HepG2 (cell line): ENCODE measurements at regions not wholly inside any gene's neighbourhood (a gene's known extent, or its start where the extent isn't known, plus 50 kb on each side); places are given as distances from the start of the nearest gene placed in this dataset.

ENCODE experiments used
- ATAC-seq: fragments of 200-7000 bp; cut with Tn5 transposase; 3 replicates; pipeline ENCODE4 v1.9.1; 2020; ENCODE audit warnings: mild to moderate bottlenecking, moderate library complexity
- BruUV-seq: library from RNA; stranded (reverse); fragments of 400-500 nt; replicated peaks from 2 replicates; lab custom pipeline; 2021; lab: Mats Ljungman, UMichigan
- CTCF ChIA-PET: fragments of 300-600 bp; formaldehyde crosslinking; extraction: SDS; loops from one replicate; lab custom pipeline; 2021; ENCODE audit warnings: low total read pairs, inconsistent platforms, low intra/inter-chr PET ratio; lab: Yijun Ruan, JAX
- POLR2A ChIA-PET: fragments of 350-600 bp; sonication (Branson Sonifier 250); formaldehyde crosslinking; loops from one replicate; lab custom pipeline; 2020; ENCODE audit warnings: antibody characterized with exemption, inconsistent platforms; lab: Yijun Ruan, JAX
- DNase-seq: peaks from one replicate; pipeline ENCODE4 v3.0.0-alpha.2; 2015; ENCODE audit warnings: low spot score
- FAIRE-seq: peaks from 3 replicates; lab custom pipeline; 2011; peaks lifted over from hg19 to GRCh38; lab: Jason Lieb, UNC
- H2AFZ ChIP-seq: one replicate; pipeline ENCODE4 v1.6.1; 2011; ENCODE audit warnings: low read length, inconsistent platforms
- H3K27ac ChIP-seq: fragments of 300-600 bp; 3 replicates; pipeline ENCODE4 v1.8.0; 2011; ENCODE audit warnings: mixed run types, mild to moderate bottlenecking, mixed read lengths, low read length, inconsistent platforms; ENCODE audit not compliant: insufficient read depth; ENCODE audit errors: extremely low read length
- H3K27me3 ChIP-seq, 2 experiments: fragments of 200-600 bp in 1 of 2; 2 replicates in 1 of 2; 3 replicates in 1 of 2; pipeline versions ENCODE4 v1.6.0 to v1.8.0; 2011; ENCODE audit warnings: low read length in 2 of 2, mild to moderate bottlenecking in 2 of 2, moderate library complexity in 2 of 2, inconsistent platforms in 1 of 2; ENCODE audit not compliant: insufficient read depth in 2 of 2, control insufficient read depth in 1 of 2
- H3K36me3 ChIP-seq, 2 experiments: fragments of 200-600 bp in 1 of 2; replicated peaks in 1 of 2; 2 replicates in 1 of 2; 3 replicates in 1 of 2; pipeline versions ENCODE4 v1.5.1 to v1.8.0; 2011; ENCODE audit warnings: low read length in 2 of 2, inconsistent platforms in 1 of 2; ENCODE audit not compliant: insufficient read depth in 2 of 2, control insufficient read depth in 1 of 2
- H3K4me1 ChIP-seq: 2 replicates; pipeline ENCODE4 v1.5.1; 2012; ENCODE audit warnings: low read length, inconsistent platforms; ENCODE audit not compliant: insufficient read depth
- H3K4me2 ChIP-seq: 2 replicates; pipeline ENCODE4 v1.6.0; 2011; ENCODE audit warnings: low read depth, low read length, inconsistent platforms
- H3K4me3 ChIP-seq, 3 experiments: fragments of 200-600 bp in 1 of 3; sonication (generic), shearing (Covaris generic) in 1 of 3; replicated peaks in 1 of 3; 2 replicates each; pipeline ENCODE4 v1.5.1; 2011 to 2016; ENCODE audit warnings: low read length in 3 of 3, inconsistent platforms in 2 of 3, low read depth in 2 of 3, mild to moderate bottlenecking in 2 of 3, control low read depth in 1 of 3, mixed read lengths in 1 of 3; ENCODE audit not compliant: insufficient read depth in 1 of 3
- H3K79me2 ChIP-seq: one replicate; pipeline ENCODE4 v1.6.1; 2011; ENCODE audit warnings: low read length, inconsistent platforms; ENCODE audit not compliant: insufficient read depth
- H3K9ac ChIP-seq: 2 replicates; pipeline ENCODE4 v1.6.0; 2011; ENCODE audit warnings: mild to moderate bottlenecking, low read depth, low read length, inconsistent platforms; ENCODE audit not compliant: insufficient read depth
- H3K9me3 ChIP-seq: 2 replicates; pipeline ENCODE4 v1.5.1; 2012; ENCODE audit warnings: mild to moderate bottlenecking, low read length
- H4K20me1 ChIP-seq: 2 replicates; pipeline ENCODE4 v1.6.0; 2011; ENCODE audit warnings: inconsistent platforms, mild to moderate bottlenecking, low read length, moderate library complexity; ENCODE audit not compliant: insufficient read depth
- ARHGAP35 ChIP-seq: sonication (generic); formaldehyde crosslinking; IDR thresholded peaks from 2 replicates; pipeline ENCODE4 v1.9.0; 2022; ENCODE audit warnings: mild to moderate bottlenecking, inconsistent platforms, moderate library complexity, missing genetic modification reagents, borderline replicate concordance
- CEBPB ChIP-seq: IDR thresholded peaks from 2 replicates; pipeline ENCODE4 v1.6.1; 2011; ENCODE audit warnings: low read depth, low read length, improper control_type of control experiment, borderline replicate concordance
- CERS6 ChIP-seq: sonication (generic); formaldehyde crosslinking; IDR thresholded peaks from 2 replicates; pipeline ENCODE4 v1.5.0; 2020; ENCODE audit warnings: missing genetic modification reagents
- FOXK2 ChIP-seq: fragments of 450-650 bp; IDR thresholded peaks from 2 replicates; pipeline ENCODE4 v1.6.1; 2016
- MAZ ChIP-seq, 2 experiments: sonication (generic) in 1 of 2; formaldehyde crosslinking in 1 of 2; IDR thresholded peaks; 2 replicates each; pipeline versions ENCODE4 v1.5.0 to v1.6.1; 2012 to 2020; ENCODE audit warnings: low read depth in 2 of 2, mild to moderate bottlenecking in 2 of 2, borderline replicate concordance in 1 of 2, improper control_type of control experiment in 1 of 2, low read length in 1 of 2, missing genetic modification reagents in 1 of 2, moderate library complexity in 1 of 2
- MBD4 ChIP-seq: IDR thresholded peaks from 2 replicates; pipeline ENCODE4 v1.6.1; 2012; ENCODE audit warnings: low read length, inconsistent platforms, borderline replicate concordance
- NR3C1 ChIP-seq: sonication (generic); formaldehyde crosslinking; IDR thresholded peaks from 2 replicates; pipeline ENCODE4 v1.4.0; 2020; ENCODE audit warnings: missing genetic modification reagents
- PAF1 ChIP-seq: IDR thresholded peaks from 2 replicates; pipeline ENCODE4 v1.6.1; 2016; ENCODE audit warnings: missing genetic modification reagents, missing compliant biosample characterization
- ZBTB21 ChIP-seq: sonication (generic); formaldehyde crosslinking; IDR thresholded peaks from 2 replicates; pipeline ENCODE4 v1.4.0; 2020; ENCODE audit warnings: missing genetic modification reagents
- ZKSCAN5 ChIP-seq: sonication (generic); formaldehyde crosslinking; IDR thresholded peaks from 2 replicates; pipeline ENCODE4 v1.5.1; 2020; ENCODE audit warnings: mild to moderate bottlenecking, missing genetic modification reagents
- ZNF142 ChIP-seq: sonication (generic); formaldehyde crosslinking; IDR thresholded peaks from 2 replicates; pipeline ENCODE4 v1.4.0; 2020; ENCODE audit warnings: missing genetic modification reagents
- ZNF264 ChIP-seq: sonication (generic); formaldehyde crosslinking; IDR thresholded peaks from 2 replicates; pipeline ENCODE4 v1.4.0; 2020; ENCODE audit warnings: missing genetic modification reagents
- ZNF605 ChIP-seq: sonication (generic); formaldehyde crosslinking; IDR thresholded peaks from 2 replicates; pipeline ENCODE4 v1.8.0; 2022; ENCODE audit warnings: mild to moderate bottlenecking, missing genetic modification reagents
- WGBS: methylation state at CpG from one replicate; pipeline ENCODE4 v1.1.6; 2017; ENCODE audit warnings: low lambda C conversion rate; 5-methylcytosine and 5-hydroxymethylcytosine counted together
- in situ Hi-C: cut with HindIII; loops from 2 replicates; pipeline ENCODE4 v1.10.0; 2017; ENCODE audit warnings: low pct_unique_long_range_greater_than_20kb; ENCODE audit not compliant: extremely low pct_ligation_motif_present
- intact Hi-C: fragments of 100-400 bp; cut with micrococcal nuclease; formaldehyde crosslinking; loops from one replicate; pipeline ENCODE4 v1.10.0; 2022; ENCODE audit not compliant: unreplicated experiment
- TF ChIP-seq, protein P1 (sequence below): IDR thresholded peaks from 2 replicates; pipeline ENCODE4 v1.6.1; 2016

GRCh38 chr5:17425385-17426070 is 72.5 kb upstream of the TAF11L2 start (continued):
- TF ChIP-seq ZNF142 (no peak), ZBTB21 (CRISPR knock-in tag) (no peak), ZKSCAN5 (CRISPR knock-in tag) (no peak)

DNA sequence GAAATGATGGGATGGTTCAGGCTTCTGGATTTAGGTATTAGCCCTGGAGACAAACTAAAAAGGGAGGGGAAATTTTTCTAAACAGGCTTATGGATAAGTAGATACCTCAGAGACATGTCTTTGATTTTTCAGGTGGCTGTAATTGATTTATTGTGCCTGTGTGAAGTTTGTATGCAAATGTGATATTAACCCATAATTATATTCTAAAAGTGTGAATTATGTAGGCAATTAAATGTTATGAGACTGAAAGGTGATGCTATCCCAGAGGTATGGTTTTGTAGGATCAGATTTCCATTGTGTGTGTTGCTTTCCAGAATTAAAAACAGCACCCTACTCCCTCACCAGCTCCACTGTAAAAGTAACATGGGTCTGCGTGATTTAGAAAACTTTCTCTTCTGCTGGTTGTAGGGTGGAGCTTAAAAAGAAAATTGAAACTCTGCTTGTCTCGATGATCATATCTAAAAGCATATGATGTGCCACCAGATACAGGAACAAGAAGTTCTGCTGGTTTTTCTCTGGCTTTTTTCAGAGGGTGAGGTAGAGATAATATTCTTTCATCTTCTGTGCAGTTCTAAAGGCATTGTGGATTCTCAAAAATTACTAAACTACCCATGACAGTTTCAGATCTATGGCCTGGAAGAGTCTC is 71.8 kb upstream of the TAF11L2 start:
- Histone ChIP-seq H2AFZ (no peak overlapping the region), H3K4me1 (no peaks in the 10 kb centered on the region), H3K36me3 (no peaks in the 10 kb centered on the region), H3K9me3 (no peaks in the 10 kb centered on the region), H4K20me1 (no peaks in the 10 kb centered on the region), H3K79me2 (no peaks in the 10 kb centered on the region), H3K4me3 (no peak overlapping the region), H3K27me3 (no peaks in the 10 kb centered on the region; a peak in 1 of 5 replicates), H3K27ac (no peak overlapping the region), H3K9ac (no peak overlapping the region), H3K4me2 (no peak overlapping the region)
- DNase-seq (no peak), FAIRE-seq (no peak), ATAC-seq (no peak)
- ChIA-PET POLR2A (no interaction called here), CTCF (no interaction called here)
- intact Hi-C loops: no loop called here
- BruUV-seq: no TSS peak
- 0% methylated on average over 2 of the region's 2 CpGs for WGBS
- in situ Hi-C loops: no loop called here
- TF ChIP-seq, protein P1, sequence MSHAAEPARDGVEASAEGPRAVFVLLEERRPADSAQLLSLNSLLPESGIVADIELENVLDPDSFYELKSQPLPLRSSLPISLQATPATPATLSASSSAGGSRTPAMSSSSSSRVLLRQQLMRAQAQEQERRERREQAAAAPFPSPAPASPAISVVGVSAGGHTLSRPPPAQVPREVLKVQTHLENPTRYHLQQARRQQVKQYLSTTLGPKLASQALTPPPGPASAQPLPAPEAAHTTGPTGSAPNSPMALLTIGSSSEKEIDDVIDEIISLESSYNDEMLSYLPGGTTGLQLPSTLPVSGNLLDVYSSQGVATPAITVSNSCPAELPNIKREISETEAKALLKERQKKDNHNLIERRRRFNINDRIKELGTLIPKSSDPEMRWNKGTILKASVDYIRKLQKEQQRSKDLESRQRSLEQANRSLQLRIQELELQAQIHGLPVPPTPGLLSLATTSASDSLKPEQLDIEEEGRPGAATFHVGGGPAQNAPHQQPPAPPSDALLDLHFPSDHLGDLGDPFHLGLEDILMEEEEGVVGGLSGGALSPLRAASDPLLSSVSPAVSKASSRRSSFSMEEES (CRISPR knock-in tag): no peak
- TF ChIP-seq PAF1 (no peak), MAZ (IDR thresholded peaks at IDR 0.05; ENCODE audit: borderline replicate concordance, low read depth, low read length) (no peak), MAZ (CRISPR knock-in tag; IDR thresholded peaks at IDR 0.05; ENCODE audit: low read depth) (no peak), ARHGAP35 (no peak), ZNF605 (CRISPR knock-in tag) (no peak), ZNF264 (CRISPR knock-in tag) (no peak), FOXK2 (no peak), CERS6 (CRISPR knock-in tag) (no peak), CEBPB (no peak), MBD4 (no peak), NR3C1 (CRISPR knock-in tag) (no peak)
